ENCODE measurements at regions not wholly inside any gene's neighbourhood (a gene's known extent, or its start where the extent isn't known, plus 50 kb on each side); places are given as distances from the start of the nearest gene placed in this dataset.

GRCh38 chr14:100388103-100389054 is 65.2 kb downstream of the SLC25A47 start:
- TF ChIP-seq POLR2A (IDR thresholded peaks at IDR 0.05; ENCODE audit: extremely low read depth, insufficient read length) (no peak), CTCF (IDR thresholded peaks at IDR 0.05; ENCODE audit: low read depth, low read length) (no peak)
